GM12878 (cell line): ENCODE measurements at regions not wholly inside any gene's neighbourhood (a gene's known extent, or its start where the extent isn't known, plus 50 kb on each side); places are given as distances from the start of the nearest gene placed in this dataset.
A peak's percentile ranks its signal among the peaks of the same experiment; 100 is the strongest.

ENCODE experiments used
- ATAC-seq: fragments of 200-7000 bp; cut with Tn5 transposase; 3 replicates; pipeline ENCODE4 v1.9.1; 2020; ENCODE audit warnings: mild to moderate bottlenecking, moderate library complexity
- BruUV-seq: library from RNA; stranded (reverse); fragments of 400-500 nt; replicated peaks from 2 replicates; lab custom pipeline; 2021; lab: Mats Ljungman, UMichigan
- CTCF ChIA-PET: fragments of 300-600 bp; sonication (Branson Sonifier 250); formaldehyde crosslinking; extraction: SDS; loops from one replicate; lab custom pipeline; 2021; ENCODE audit warnings: inconsistent platforms; lab: Yijun Ruan, JAX
- POLR2A ChIA-PET: fragments of 350-600 bp; formaldehyde crosslinking; extraction: SDS; loops from one replicate; lab custom pipeline; 2021; ENCODE audit warnings: inconsistent platforms; lab: Charles Lee
- RAD21 ChIA-PET: fragments of 300-600 bp; sonication (Branson Sonifier 250); formaldehyde crosslinking; loops from one replicate; lab custom pipeline; 2023; ENCODE audit warnings: antibody characterized with exemption; ENCODE audit not compliant: unreplicated experiment; lab: Charles Lee
- SMC1A ChIA-PET: fragments of 300-600 bp; sonication (Branson Sonifier 250); formaldehyde crosslinking; loops from one replicate; lab custom pipeline; 2023; ENCODE audit not compliant: unreplicated experiment, uncharacterized antibody; lab: Charles Lee
- DNase-seq: peaks from one replicate; pipeline ENCODE4 v3.0.0-alpha.2; 2011; ENCODE audit warnings: low read depth, low spot score
- FAIRE-seq: peaks from 3 replicates; lab custom pipeline; 2011; peaks lifted over from hg19 to GRCh38; lab: Jason Lieb, UNC
- H2AFZ ChIP-seq: 2 replicates; pipeline ENCODE4 v1.6.0; 2011; ENCODE audit warnings: low read depth, low read length, control low read depth; ENCODE audit not compliant: control insufficient read depth
- H3K27ac ChIP-seq: 2 replicates; pipeline ENCODE4 v1.5.1; 2011; ENCODE audit warnings: control low read depth; ENCODE audit not compliant: control insufficient read depth, insufficient read depth
- H3K27me3 ChIP-seq, 2 experiments: replicated peaks in 1 of 2; 2 replicates each; pipeline versions ENCODE4 v1.6.0 to v1.6.1; 2011; ENCODE audit warnings: low read length in 1 of 2; ENCODE audit not compliant: control insufficient read depth in 2 of 2, insufficient read depth in 2 of 2
- H3K36me3 ChIP-seq, 2 experiments: 2 replicates each; pipeline ENCODE4 v1.5.1; 2011; ENCODE audit warnings: low read length in 1 of 2; ENCODE audit not compliant: control insufficient read depth in 2 of 2, insufficient read depth in 2 of 2
- H3K4me1 ChIP-seq: 2 replicates; pipeline ENCODE4 v1.6.1; 2011; ENCODE audit warnings: mild to moderate bottlenecking, low read length, moderate library complexity, mixed read lengths; ENCODE audit not compliant: control insufficient read depth, insufficient read depth
- H3K4me2 ChIP-seq: 2 replicates; pipeline ENCODE4 v1.6.0; 2011; ENCODE audit warnings: control low read depth; ENCODE audit not compliant: control insufficient read depth, insufficient read depth
- H3K4me3 ChIP-seq: fragments of 200-600 bp; sonication (generic); 2 replicates; pipeline ENCODE4 v1.5.1; 2016
- H3K79me2 ChIP-seq: 2 replicates; pipeline ENCODE4 v1.6.0; 2011; ENCODE audit warnings: low read length; ENCODE audit not compliant: control insufficient read depth, insufficient read depth
- H3K9ac ChIP-seq: 2 replicates; pipeline ENCODE4 v1.8.0; 2011; ENCODE audit warnings: low read length, control low read depth, mixed read lengths; ENCODE audit not compliant: control insufficient read depth, insufficient read depth
- H3K9me3 ChIP-seq: replicated peaks from 3 replicates; pipeline ENCODE4 v1.5.1; 2011; ENCODE audit warnings: mild to moderate bottlenecking, low read length; ENCODE audit not compliant: control insufficient read depth, insufficient read depth
- H4K20me1 ChIP-seq: 2 replicates; pipeline ENCODE4 v1.6.0; 2011; ENCODE audit not compliant: control insufficient read depth, insufficient read depth
- CBX3 ChIP-seq: fragments of 200-600 bp; sonication (generic); IDR thresholded peaks from 2 replicates; pipeline ENCODE4 v1.6.1; 2016; ENCODE audit warnings: low read depth, borderline replicate concordance
- DPF2 ChIP-seq: fragments of 450-650 bp; IDR thresholded peaks from 2 replicates; pipeline ENCODE4 v1.6.1; 2017; ENCODE audit warnings: mild to moderate bottlenecking
- GATAD2B ChIP-seq: fragments of 450-650 bp; conservative IDR thresholded peaks from 2 replicates; pipeline ENCODE4 v1.6.1; 2017; ENCODE audit warnings: low read depth, mild to moderate bottlenecking, moderate library complexity
- MYB ChIP-seq: fragments of 150-350 bp; IDR thresholded peaks from 2 replicates; pipeline ENCODE4 v1.6.1; 2014; ENCODE audit warnings: mild to moderate bottlenecking, low read depth, low read length, borderline replicate concordance
- NFXL1 ChIP-seq: fragments of 450-650 bp; IDR thresholded peaks from 2 replicates; pipeline ENCODE4 v1.6.1; 2017; ENCODE audit warnings: antibody characterized with exemption, mild to moderate bottlenecking, borderline replicate concordance
- NR2F1 ChIP-seq: fragments of 450-650 bp; conservative IDR thresholded peaks from 2 replicates; pipeline ENCODE4 v1.6.1; 2017; ENCODE audit warnings: mild to moderate bottlenecking
- POLR2AphosphoS2 ChIP-seq: IDR thresholded peaks from 2 replicates; pipeline ENCODE4 v1.6.1; 2011; ENCODE audit warnings: low read depth, mild to moderate bottlenecking, low read length, improper control_type of control experiment, moderate library complexity
- SIX5 ChIP-seq: IDR thresholded peaks from 2 replicates; pipeline ENCODE4 v1.6.1; 2011; ENCODE audit warnings: mild to moderate bottlenecking, low read depth, low read length, moderate library complexity; ENCODE audit not compliant: severe bottlenecking
- SMAD5 ChIP-seq: IDR thresholded peaks from 2 replicates; pipeline ENCODE4 v1.6.1; 2016; ENCODE audit warnings: antibody characterized with exemption, low read depth
- SUPT20H ChIP-seq: IDR thresholded peaks from 2 replicates; pipeline ENCODE4 v1.6.1; 2011; ENCODE audit warnings: low read depth, mild to moderate bottlenecking, low read length, moderate library complexity, borderline replicate concordance; ENCODE audit not compliant: control insufficient read depth
- ZNF384 ChIP-seq: IDR thresholded peaks from 2 replicates; pipeline ENCODE4 v1.6.1; 2012; ENCODE audit warnings: low read depth, mild to moderate bottlenecking, low read length, improper control_type of control experiment, borderline replicate concordance
- ZZZ3 ChIP-seq: IDR thresholded peaks from 2 replicates; pipeline ENCODE4 v1.6.1; 2011; ENCODE audit warnings: low read depth; ENCODE audit not compliant: control insufficient read depth, insufficient read length
- WGBS: methylation state at CpG from one replicate; pipeline ENCODE4 v1.1.6; 2016; ENCODE audit warnings: low lambda C conversion rate; ENCODE audit not compliant: insufficient replicate concordance, insufficient coverage; ENCODE audit errors: missing lambda C conversion rate; 5-methylcytosine and 5-hydroxymethylcytosine counted together
- in situ Hi-C: fragments of 300-500 bp; cut with MboI; formaldehyde crosslinking; loops from 9 replicates; pipeline ENCODE4 v1.14.3; 2018; ENCODE audit warnings: mixed read lengths
- intact Hi-C: fragments of 100-400 bp; cut with micrococcal nuclease; formaldehyde crosslinking; loops from one replicate; pipeline ENCODE4 v1.14.2; 2022; ENCODE audit not compliant: unreplicated experiment
- TF ChIP-seq, protein P1 (sequence below): IDR thresholded peaks from 2 replicates; pipeline ENCODE4 v1.6.1; 2011; ENCODE audit warnings: low read depth, low read length, improper control_type of control experiment, borderline replicate concordance
- TF ChIP-seq, protein P2 (sequence below): IDR thresholded peaks from 2 replicates; pipeline ENCODE4 v1.6.1; 2011; ENCODE audit warnings: low read depth, mild to moderate bottlenecking, low read length, moderate library complexity, borderline replicate concordance; ENCODE audit errors: extremely low read depth
- TF ChIP-seq, protein P3 (sequence below): fragments of 450-650 bp; IDR thresholded peaks from 2 replicates; pipeline ENCODE4 v1.6.1; 2017; ENCODE audit warnings: antibody characterized with exemption, mild to moderate bottlenecking, moderate library complexity

DNA sequence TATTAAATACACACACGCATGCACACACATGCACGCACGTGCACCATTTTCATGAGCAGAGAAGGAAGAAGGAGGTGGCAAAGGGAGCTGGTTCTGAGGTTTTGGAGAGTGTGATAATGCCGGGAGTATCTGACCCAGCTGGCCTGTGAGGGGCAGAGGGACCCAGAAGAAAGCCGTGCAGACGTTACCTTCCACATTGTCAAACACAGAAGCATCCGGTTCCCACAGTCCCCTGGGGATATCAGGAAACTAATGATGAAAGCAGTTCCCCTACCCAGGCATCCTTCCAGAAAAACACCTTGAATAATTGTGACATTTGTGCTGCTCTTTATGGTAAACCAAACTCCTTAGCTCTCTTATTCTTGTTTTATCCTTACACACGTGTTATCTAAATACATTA lies 85.7 kb upstream of the FAM180A start:
- no peak overlapping the region for H3K4me3 ChIP-seq
- no peaks in the 10 kb centered on the region for H3K4me1 ChIP-seq
- no peaks in the 10 kb centered on the region; the same call in 2 of the 3 replicates for H3K9me3 ChIP-seq
- in situ Hi-C loops (no loop called here), intact Hi-C loops (no loop called here)
- H3K79me2 ChIP-seq: no peaks in the 10 kb centered on the region
- CTCF ChIA-PET: interaction anchor here (0.7 to 1.1 kb wide), 3 partner anchors 9 to 713 kb away, joined by 3 read pairs; no protein-coding TSS in a partner anchor
- TF ChIP-seq DPF2 (no peak), MYB (no peak), NFXL1 (no peak), SMAD5 (no peak), NR2F1 (no peak), SUPT20H (no peak)
- TF ChIP-seq, protein P1, sequence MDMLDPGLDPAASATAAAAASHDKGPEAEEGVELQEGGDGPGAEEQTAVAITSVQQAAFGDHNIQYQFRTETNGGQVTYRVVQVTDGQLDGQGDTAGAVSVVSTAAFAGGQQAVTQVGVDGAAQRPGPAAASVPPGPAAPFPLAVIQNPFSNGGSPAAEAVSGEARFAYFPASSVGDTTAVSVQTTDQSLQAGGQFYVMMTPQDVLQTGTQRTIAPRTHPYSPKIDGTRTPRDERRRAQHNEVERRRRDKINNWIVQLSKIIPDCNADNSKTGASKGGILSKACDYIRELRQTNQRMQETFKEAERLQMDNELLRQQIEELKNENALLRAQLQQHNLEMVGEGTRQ: no peak
- 32% methylated on average over 8 of the region's 8 CpGs for WGBS
- H3K36me3 ChIP-seq: no peaks in the 10 kb centered on the region
- H4K20me1 ChIP-seq: no peaks in the 10 kb centered on the region
- SMC1A ChIA-PET: interaction anchor here (1.1 kb wide), 1 partner anchor 9 kb away, joined by 3 read pairs; no protein-coding TSS in a partner anchor
- H3K27me3 ChIP-seq: no peaks in the 10 kb centered on the region; a peak in 1 of 4 replicates
- RAD21 ChIA-PET: no interaction called here
- BruUV-seq: no TSS peak
- peak; percentile 38 for FAIRE-seq
- H3K27ac ChIP-seq: no peak overlapping the region
- ATAC-seq: no peak
- H3K9ac ChIP-seq: no peak overlapping the region
- no peak overlapping the region for H2AFZ ChIP-seq
- POLR2A ChIA-PET: no interaction called here
- no peak overlapping the region for H3K4me2 ChIP-seq
- no peak for DNase-seq

DNA sequence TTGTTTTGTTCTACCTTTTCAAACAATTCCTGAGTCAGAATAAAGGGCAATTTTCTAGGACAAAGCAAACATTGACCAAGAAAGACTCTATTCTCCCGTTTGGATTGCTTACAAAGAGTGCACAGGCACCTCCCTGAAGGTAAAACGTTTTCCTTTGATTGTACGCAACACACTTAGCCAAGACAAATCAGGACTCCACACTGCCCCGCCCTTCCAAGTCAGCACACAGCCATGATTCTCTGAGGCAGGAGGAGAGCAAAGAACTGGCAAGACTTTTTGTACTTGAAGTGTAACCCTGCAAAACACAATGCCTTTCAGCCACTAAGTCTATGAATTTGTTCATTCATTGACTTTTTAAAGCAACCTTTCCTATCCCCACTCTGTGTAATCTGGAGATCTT lies 85.0 kb upstream of the FAM180A start:
- Histone ChIP-seq H2AFZ (no peak overlapping the region), H3K4me2 (no peak overlapping the region), H3K9me3 (no peaks in the 10 kb centered on the region; the same call in 2 of the 3 replicates), H3K9ac (no peak overlapping the region), H3K4me1 (no peaks in the 10 kb centered on the region), H3K4me3 (no peak overlapping the region), H4K20me1 (no peaks in the 10 kb centered on the region), H3K27me3 (no peaks in the 10 kb centered on the region; a peak in 1 of 4 replicates), H3K36me3 (no peaks in the 10 kb centered on the region), H3K79me2 (no peaks in the 10 kb centered on the region), H3K27ac (no peak overlapping the region)
- no peak for ATAC-seq
- FAIRE-seq: no peak
- RAD21 ChIA-PET: no interaction called here
- intact Hi-C loops: no loop called here
- CTCF ChIA-PET: interaction anchor here (0.7 to 1.1 kb wide), 2 partner anchors 33 to 713 kb away, joined by 3 read pairs; no protein-coding TSS in a partner anchor
- DNase-seq: no peak
- in situ Hi-C loops: no loop called here
- BruUV-seq: no TSS peak
- WGBS: 30% methylated on average over 4 of the region's 4 CpGs
- SMC1A ChIA-PET: no interaction called here
- POLR2A ChIA-PET: no interaction called here
- TF ChIP-seq SIX5 (no peak), GATAD2B (no peak), CBX3 (no peak), ZZZ3 (no peak), POLR2AphosphoS2 (no peak), ZNF384 (no peak)
- TF ChIP-seq, protein P2, sequence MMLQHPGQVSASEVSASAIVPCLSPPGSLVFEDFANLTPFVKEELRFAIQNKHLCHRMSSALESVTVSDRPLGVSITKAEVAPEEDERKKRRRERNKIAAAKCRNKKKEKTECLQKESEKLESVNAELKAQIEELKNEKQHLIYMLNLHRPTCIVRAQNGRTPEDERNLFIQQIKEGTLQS: no peak
- TF ChIP-seq, protein P3, sequence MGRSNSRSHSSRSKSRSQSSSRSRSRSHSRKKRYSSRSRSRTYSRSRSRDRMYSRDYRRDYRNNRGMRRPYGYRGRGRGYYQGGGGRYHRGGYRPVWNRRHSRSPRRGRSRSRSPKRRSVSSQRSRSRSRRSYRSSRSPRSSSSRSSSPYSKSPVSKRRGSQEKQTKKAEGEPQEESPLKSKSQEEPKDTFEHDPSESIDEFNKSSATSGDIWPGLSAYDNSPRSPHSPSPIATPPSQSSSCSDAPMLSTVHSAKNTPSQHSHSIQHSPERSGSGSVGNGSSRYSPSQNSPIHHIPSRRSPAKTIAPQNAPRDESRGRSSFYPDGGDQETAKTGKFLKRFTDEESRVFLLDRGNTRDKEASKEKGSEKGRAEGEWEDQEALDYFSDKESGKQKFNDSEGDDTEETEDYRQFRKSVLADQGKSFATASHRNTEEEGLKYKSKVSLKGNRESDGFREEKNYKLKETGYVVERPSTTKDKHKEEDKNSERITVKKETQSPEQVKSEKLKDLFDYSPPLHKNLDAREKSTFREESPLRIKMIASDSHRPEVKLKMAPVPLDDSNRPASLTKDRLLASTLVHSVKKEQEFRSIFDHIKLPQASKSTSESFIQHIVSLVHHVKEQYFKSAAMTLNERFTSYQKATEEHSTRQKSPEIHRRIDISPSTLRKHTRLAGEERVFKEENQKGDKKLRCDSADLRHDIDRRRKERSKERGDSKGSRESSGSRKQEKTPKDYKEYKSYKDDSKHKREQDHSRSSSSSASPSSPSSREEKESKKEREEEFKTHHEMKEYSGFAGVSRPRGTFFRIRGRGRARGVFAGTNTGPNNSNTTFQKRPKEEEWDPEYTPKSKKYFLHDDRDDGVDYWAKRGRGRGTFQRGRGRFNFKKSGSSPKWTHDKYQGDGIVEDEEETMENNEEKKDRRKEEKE: no peak
